ENCODE measurements at regions not wholly inside any gene's neighbourhood (a gene's known extent, or its start where the extent isn't known, plus 50 kb on each side); places are given as distances from the start of the nearest gene placed in this dataset.

- TF ChIP-seq CTCF (IDR thresholded peaks at IDR 0.05; ENCODE audit: insufficient read depth, low read depth, low read length) (no peak), EZH2 (IDR thresholded peaks at IDR 0.05; ENCODE audit: insufficient read depth, low read length) (no peak)
Observed at GRCh38 chr18:22334567-22334966, 83.1 kb downstream of the CTAGE1 start.

Data from astrocyte (in vitro differentiated cells and primary cell).